Spleen (tissue), 7 donors: ENCODE measurements at regions not wholly inside any gene's neighbourhood (a gene's known extent, or its start where the extent isn't known, plus 50 kb on each side); places are given as distances from the start of the nearest gene placed in this dataset.

ENCODE experiments used
- CTCF ChIP-seq, 11 experiments: fragments of 200-600 bp in 7 of 11; fragments of 450-650 bp in 4 of 11; sonication (generic) in 4 of 11; IDR thresholded peaks in 8 of 11; conservative IDR thresholded peaks in 3 of 11; 1 replicate in 7 of 11; 2 replicates in 4 of 11; pipeline versions ENCODE4 v1.4.0 to v1.8.0; 2016 to 2021; ENCODE audit warnings: antibody characterized with exemption in 11 of 11, inconsistent platforms in 4 of 11, mild to moderate bottlenecking in 1 of 11
- POLR2A ChIP-seq, 3 donors: fragments of 450-650 bp; IDR thresholded peaks; one replicate each; pipeline ENCODE4 v1.5.1; 2017; ENCODE audit warnings: antibody characterized with exemption in 3 of 3, mild to moderate bottlenecking in 1 of 3
- POLR2AphosphoS5 ChIP-seq, 3 donors: sonication (generic); formaldehyde crosslinking; IDR thresholded peaks; one replicate each; pipeline ENCODE4 v1.5.1; 2017; ENCODE audit warnings: antibody characterized with exemption in 3 of 3
- donor health status: DM: no; HTN: no; CAD: no; lungs with moderate emphysema.
- donor health status: DM: no; HTN: no; CAD: no.
- donor health status: DM: no; HTN: no; CAD: no.

DNA sequence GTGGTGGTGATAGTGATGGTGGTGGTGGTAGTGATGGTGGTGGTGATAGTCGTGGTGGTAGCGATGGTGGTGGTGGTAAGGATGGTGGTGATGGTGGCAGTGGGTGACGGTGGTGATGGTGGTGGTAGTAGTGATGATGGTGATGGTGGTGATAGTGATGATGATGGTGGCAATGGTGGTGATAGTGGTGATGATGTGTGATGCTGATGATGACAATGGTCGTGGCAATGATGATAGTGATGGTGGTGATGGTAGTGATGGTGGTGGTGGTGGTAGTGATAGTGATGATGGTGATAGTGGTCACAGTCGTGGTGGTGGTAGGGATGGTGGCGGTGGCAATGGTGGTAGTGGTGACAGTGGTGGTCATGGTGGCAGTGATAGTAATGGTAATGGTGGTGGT is 243.9 kb upstream of the RAB6C start:
- TF ChIP-seq CTCF (IDR thresholded peaks at IDR 0.05 in 8 of 11, conservative IDR thresholded peaks at IDR 0.05 in 3 of 11) (no peak), POLR2A (IDR thresholded peaks at IDR 0.05) (no peak), POLR2AphosphoS5 (IDR thresholded peaks at IDR 0.05) (no peak)
